CD4-positive, alpha-beta T cell (primary cell): ENCODE measurements at regions not wholly inside any gene's neighbourhood (a gene's known extent, or its start where the extent isn't known, plus 50 kb on each side); places are given as distances from the start of the nearest gene placed in this dataset.

Source experiments
- ATAC-seq: fragments of 200-7000 bp; cut with Tn5 transposase; one replicate; pipeline ENCODE4 v1.10.0; 2022; ENCODE audit warnings: mild to moderate bottlenecking; ENCODE audit not compliant: poor library complexity
- CTCF ChIA-PET: fragments of 350-600 bp; sonication (Branson Sonifier 250); formaldehyde crosslinking; loops from one replicate; lab custom pipeline; 2021; ENCODE audit warnings: antibody characterized with exemption, inconsistent platforms; lab: Charles Lee
- POLR2A ChIA-PET: fragments of 350-600 bp; sonication (Branson Sonifier 250); formaldehyde crosslinking; loops from one replicate; lab custom pipeline; 2021; ENCODE audit warnings: antibody characterized with exemption, inconsistent platforms; lab: Charles Lee
- DNase-seq, 14 experiments: peaks; one replicate each; pipeline ENCODE4 v3.0.0-alpha.2; 2013 to 2020; ENCODE audit warnings: mixed read lengths in 2 of 14
- H3K27ac ChIP-seq, 2 donors: one replicate each; pipeline versions ENCODE4 v1.5.1 to v1.7.0; 2013; ENCODE audit warnings: low read length in 2 of 2, low read depth in 1 of 2, mild to moderate bottlenecking in 1 of 2
- H3K27me3 ChIP-seq, 2 experiments: 1 replicate in 1 of 2; 2 replicates in 1 of 2; pipeline versions ENCODE4 v1.6.1 to v1.7.0; 2013; ENCODE audit warnings: low read length in 2 of 2, control low read depth in 1 of 2, mild to moderate bottlenecking in 1 of 2, moderate library complexity in 1 of 2; ENCODE audit not compliant: insufficient read depth in 2 of 2, control insufficient read depth in 1 of 2
- H3K36me3 ChIP-seq: one replicate; pipeline ENCODE4 v1.6.1; 2013; ENCODE audit warnings: low read length, control low read depth; ENCODE audit not compliant: insufficient read depth
- H3K4me1 ChIP-seq: one replicate; pipeline ENCODE4 v1.6.1; 2013; ENCODE audit warnings: low read length, control low read depth; ENCODE audit not compliant: insufficient read depth
- H3K4me3 ChIP-seq: one replicate; pipeline ENCODE4 v1.5.1; 2013; ENCODE audit warnings: mild to moderate bottlenecking, low read length, moderate library complexity
- H3K9me3 ChIP-seq, 2 experiments: 1 replicate in 1 of 2; 2 replicates in 1 of 2; pipeline versions ENCODE4 v1.6.1 to v1.7.0; 2013; ENCODE audit warnings: low read length in 2 of 2, mild to moderate bottlenecking in 2 of 2, control low read depth in 1 of 2, moderate library complexity in 1 of 2; ENCODE audit not compliant: control insufficient read depth in 1 of 2, insufficient read depth in 1 of 2
- H3K27ac Mint-ChIP-seq: one replicate; pipeline ENCODE4 v1.8.0; 2020; ENCODE audit warnings: mixed read lengths
- H3K27me3 Mint-ChIP-seq: one replicate; pipeline ENCODE4 v1.8.0; 2021; ENCODE audit warnings: mixed read lengths
- H3K36me3 Mint-ChIP-seq: one replicate; pipeline ENCODE4 v1.8.0; 2021; ENCODE audit warnings: low read depth, mixed read lengths
- H3K4me1 Mint-ChIP-seq: one replicate; pipeline ENCODE4 v1.8.0; 2021; ENCODE audit warnings: low read depth, mixed read lengths
- H3K4me3 Mint-ChIP-seq: one replicate; pipeline ENCODE4 v1.8.0; 2020; ENCODE audit warnings: mild to moderate bottlenecking, mixed read lengths
- H3K9me3 Mint-ChIP-seq: one replicate; pipeline ENCODE4 v1.8.0; 2020; ENCODE audit warnings: mixed read lengths
- intact Hi-C, 2 experiments: fragments of 100-400 bp; cut with DNase I in 1 of 2; cut with micrococcal nuclease in 1 of 2; formaldehyde crosslinking; loops; one replicate each; pipeline versions ENCODE4 v1.15.1 to v1.9.0; 2023 to 2025; cut with DNase I, micrococcal nuclease
- TF ChIP-seq, protein P1 (sequence below): fragments of 200-600 bp; IDR thresholded peaks from one replicate; pipeline ENCODE4 v1.8.0; 2022; ENCODE audit warnings: antibody characterized with exemption, mild to moderate bottlenecking

- intact Hi-C loops, result no loop called here
- Histone ChIP-seq H3K4me3 (no peak overlapping the region), H3K27me3 (no peaks in the 10 kb centered on the region), H3K9me3 (no peaks in the 10 kb centered on the region), H3K27ac (no peak overlapping the region), H3K36me3 (no peaks in the 10 kb centered on the region), H3K4me1 (no peaks in the 10 kb centered on the region)
- CTCF ChIA-PET, result no interaction called here
- no peak overlapping the region for H3K27ac Mint-ChIP-seq
- H3K36me3 Mint-ChIP-seq, result no peaks in the 10 kb centered on the region
- no peaks in the 10 kb centered on the region for H3K9me3 Mint-ChIP-seq
- H3K4me3 Mint-ChIP-seq, result no peak overlapping the region
- H3K27me3 Mint-ChIP-seq, result peaks cover 12% of the 10 kb centered on the region
- TF ChIP-seq, protein P1, sequence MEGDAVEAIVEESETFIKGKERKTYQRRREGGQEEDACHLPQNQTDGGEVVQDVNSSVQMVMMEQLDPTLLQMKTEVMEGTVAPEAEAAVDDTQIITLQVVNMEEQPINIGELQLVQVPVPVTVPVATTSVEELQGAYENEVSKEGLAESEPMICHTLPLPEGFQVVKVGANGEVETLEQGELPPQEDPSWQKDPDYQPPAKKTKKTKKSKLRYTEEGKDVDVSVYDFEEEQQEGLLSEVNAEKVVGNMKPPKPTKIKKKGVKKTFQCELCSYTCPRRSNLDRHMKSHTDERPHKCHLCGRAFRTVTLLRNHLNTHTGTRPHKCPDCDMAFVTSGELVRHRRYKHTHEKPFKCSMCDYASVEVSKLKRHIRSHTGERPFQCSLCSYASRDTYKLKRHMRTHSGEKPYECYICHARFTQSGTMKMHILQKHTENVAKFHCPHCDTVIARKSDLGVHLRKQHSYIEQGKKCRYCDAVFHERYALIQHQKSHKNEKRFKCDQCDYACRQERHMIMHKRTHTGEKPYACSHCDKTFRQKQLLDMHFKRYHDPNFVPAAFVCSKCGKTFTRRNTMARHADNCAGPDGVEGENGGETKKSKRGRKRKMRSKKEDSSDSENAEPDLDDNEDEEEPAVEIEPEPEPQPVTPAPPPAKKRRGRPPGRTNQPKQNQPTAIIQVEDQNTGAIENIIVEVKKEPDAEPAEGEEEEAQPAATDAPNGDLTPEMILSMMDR, result no peak
- DNase-seq (no peak), ATAC-seq (no peak)
- no peaks in the 10 kb centered on the region for H3K4me1 Mint-ChIP-seq
- POLR2A ChIA-PET, result no interaction called here
These were observed 118.7 kb upstream of the GJE1 start for GRCh38 chr6:142013875-142014495.

- intact Hi-C loops, result no loop called here
- Mint-ChIP-seq H3K4me1 (no peaks in the 10 kb centered on the region), H3K36me3 (no peaks in the 10 kb centered on the region)
These were observed 119.4 kb upstream of the GJE1 start for GRCh38 chr6:142013287-142013686.

GRCh38 chr6:142011775-142012174 is 121.0 kb upstream of the GJE1 start:
- no peaks in the 10 kb centered on the region for H3K36me3 ChIP-seq
- TF ChIP-seq, protein P1, result no peak
- DNase-seq (no peak), ATAC-seq (no peak)
- Mint-ChIP-seq H3K4me1 (no peaks in the 10 kb centered on the region), H3K9me3 (no peaks in the 10 kb centered on the region), H3K27me3 (peaks cover 12% of the 10 kb centered on the region), H3K27ac (no peak overlapping the region), H3K36me3 (no peaks in the 10 kb centered on the region), H3K4me3 (no peak overlapping the region)
- CTCF ChIA-PET, result no interaction called here
- no peak overlapping the region for H3K27ac ChIP-seq
- H3K4me3 ChIP-seq, result no peak overlapping the region
- H3K4me1 ChIP-seq, result no peaks in the 10 kb centered on the region
- POLR2A ChIA-PET, result no interaction called here
- intact Hi-C loops, result no loop called here
- no peaks in the 10 kb centered on the region for H3K9me3 ChIP-seq
- no peaks in the 10 kb centered on the region for H3K27me3 ChIP-seq

More at GRCh38 chr6:142013287-142013686, 119.4 kb upstream of the GJE1 start:
- no peaks in the 10 kb centered on the region for H3K9me3 ChIP-seq
- H3K4me3 Mint-ChIP-seq, result no peak overlapping the region
- H3K9me3 Mint-ChIP-seq, result no peaks in the 10 kb centered on the region
- no peak overlapping the region for H3K27ac ChIP-seq
- H3K4me3 ChIP-seq, result no peak overlapping the region
- DNase-seq, result no peak
- H3K27ac Mint-ChIP-seq, result no peak overlapping the region
- TF ChIP-seq, protein P1, result no peak
- POLR2A ChIA-PET, result no interaction called here
- CTCF ChIA-PET, result no interaction called here
- no peaks in the 10 kb centered on the region for H3K4me1 ChIP-seq
- no peaks in the 10 kb centered on the region for H3K27me3 ChIP-seq
- H3K27me3 Mint-ChIP-seq, result peaks cover 12% of the 10 kb centered on the region
- no peak for ATAC-seq
- no peaks in the 10 kb centered on the region for H3K36me3 ChIP-seq
